ENCODE measurements at regions not wholly inside any gene's neighbourhood (a gene's known extent, or its start where the extent isn't known, plus 50 kb on each side); places are given as distances from the start of the nearest gene placed in this dataset.
"Not testable (repeated sequence)": the region's sequence is repeated elsewhere in the genome, so short reads cannot be mapped to it uniquely, and the experiment has no call there.

- no peak overlapping the region for H2BK120ac ChIP-seq (ENCODE audit: low read depth, low read length)
- no peak overlapping the region for H3K27ac ChIP-seq (ENCODE audit: low read depth, low read length)
- no peak overlapping the region for H2AK5ac ChIP-seq (ENCODE audit: low read length)
- H3K4me3 ChIP-seq (ENCODE audit: low read length) = no peak overlapping the region
- H2BK5ac ChIP-seq (ENCODE audit: low read length) = no peak overlapping the region
- H3K4ac ChIP-seq (ENCODE audit: low read depth, low read length) = no peak overlapping the region
- no peaks in the 10 kb centered on the region for H3K79me2 ChIP-seq (ENCODE audit: control insufficient read depth, insufficient read depth, low read length)
- H3K9ac ChIP-seq (ENCODE audit: low read length) = no peak overlapping the region
- H3K18ac ChIP-seq (ENCODE audit: low read length) = no peak overlapping the region
- DNase-seq = no peak
- H3K27me3 ChIP-seq (ENCODE audit: insufficient read depth, low read length, poor library complexity) = no peaks in the 10 kb centered on the region
- no peak overlapping the region for H4K8ac ChIP-seq (ENCODE audit: low read depth, low read length)
- no peak overlapping the region for H3K4me2 ChIP-seq (ENCODE audit: low read length)
- H3K4me1 ChIP-seq (ENCODE audit: control insufficient read depth, low read depth, low read length) = peaks cover 3% of the 10 kb centered on the region
- no CpG with 5 or more reads among the region's 1 CpG for WGBS (ENCODE audit: extremely low coverage, insufficient coverage, low lambda C conversion rate)
- no peak overlapping the region for H3K23ac ChIP-seq (ENCODE audit: low read length)
- H2BK15ac ChIP-seq (replicated peaks; ENCODE audit: low read depth) = no peak overlapping the region
- no peak overlapping the region for H3K56ac ChIP-seq (ENCODE audit: low read length)
- H4K5ac ChIP-seq (ENCODE audit: low read length) = no peak overlapping the region
- no peaks in the 10 kb centered on the region for H3K79me1 ChIP-seq (ENCODE audit: low read length)
- no peaks in the 10 kb centered on the region for H3K36me3 ChIP-seq (ENCODE audit: control insufficient read depth, insufficient read depth, low read length)
Observed at GRCh38 chr17:34472363-34472762, 107.0 kb upstream of the TMEM132E start.

- not testable (repeated sequence) for H3K4me3 ChIP-seq (ENCODE audit: low read length); H2BK120ac ChIP-seq (ENCODE audit: low read depth, low read length); H3K79me1 ChIP-seq (ENCODE audit: low read length); H3K9ac ChIP-seq (ENCODE audit: low read length); H3K4ac ChIP-seq (ENCODE audit: low read depth, low read length); H3K4me1 ChIP-seq (ENCODE audit: control insufficient read depth, low read depth, low read length); H3K36me3 ChIP-seq (ENCODE audit: control insufficient read depth, insufficient read depth, low read length); H4K8ac ChIP-seq (ENCODE audit: low read depth, low read length); H3K23ac ChIP-seq (ENCODE audit: low read length); H3K27me3 ChIP-seq (ENCODE audit: insufficient read depth, low read length, poor library complexity); H3K4me2 ChIP-seq (ENCODE audit: low read length); H4K5ac ChIP-seq (ENCODE audit: low read length); H2AK5ac ChIP-seq (ENCODE audit: low read length); H3K56ac ChIP-seq (ENCODE audit: low read length); H2BK15ac ChIP-seq (replicated peaks; ENCODE audit: low read depth); H2BK5ac ChIP-seq (ENCODE audit: low read length); H3K27ac ChIP-seq (ENCODE audit: low read depth, low read length); H3K79me2 ChIP-seq (ENCODE audit: control insufficient read depth, insufficient read depth, low read length); H3K18ac ChIP-seq (ENCODE audit: low read length)
- DNase-seq = peak; percentile 76
- no CpG with 5 or more reads among the region's 4 CpGs for WGBS (ENCODE audit: extremely low coverage, insufficient coverage, low lambda C conversion rate)
Observed at GRCh38 chr17:34471278-34471677, 108.1 kb upstream of the TMEM132E start.

DNA sequence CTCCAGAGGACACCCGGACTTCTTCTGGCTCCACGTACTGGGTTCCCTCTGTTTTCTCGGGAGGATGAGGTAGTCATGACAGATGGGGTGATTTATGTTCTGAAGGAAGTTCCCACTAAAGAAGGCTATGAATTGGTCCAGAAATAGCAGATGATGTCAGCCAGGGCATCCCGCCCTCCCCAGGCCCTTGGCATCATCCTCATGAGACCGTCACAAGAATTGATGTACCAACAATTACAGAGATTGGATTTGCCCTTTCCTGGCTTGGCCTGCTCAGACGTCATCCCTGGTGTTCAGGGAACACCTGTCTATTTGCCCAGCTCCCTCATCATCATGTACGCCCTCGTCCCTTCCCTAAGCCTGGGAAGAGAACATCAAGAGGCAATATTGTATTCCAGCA lies 102.8 kb upstream of the CCL1 start:
- Histone ChIP-seq H3K18ac (ENCODE audit: low read length) (no peak overlapping the region), H3K4me3 (ENCODE audit: low read length) (no peak overlapping the region), H3K4ac (ENCODE audit: low read depth, low read length) (no peak overlapping the region), H3K27ac (ENCODE audit: low read depth, low read length) (no peak overlapping the region), H3K56ac (ENCODE audit: low read length) (no peak overlapping the region), H3K4me1 (ENCODE audit: control insufficient read depth, low read depth, low read length) (no peaks in the 10 kb centered on the region), H2AK5ac (ENCODE audit: low read length) (no peak overlapping the region), H3K27me3 (ENCODE audit: insufficient read depth, low read length, poor library complexity) (no peaks in the 10 kb centered on the region), H2BK15ac (replicated peaks; ENCODE audit: low read depth) (no peak overlapping the region), H3K23ac (ENCODE audit: low read length) (no peak overlapping the region), H3K36me3 (ENCODE audit: control insufficient read depth, insufficient read depth, low read length) (no peaks in the 10 kb centered on the region), H3K79me1 (ENCODE audit: low read length) (no peaks in the 10 kb centered on the region), H3K79me2 (ENCODE audit: control insufficient read depth, insufficient read depth, low read length) (no peaks in the 10 kb centered on the region), H4K5ac (ENCODE audit: low read length) (no peak overlapping the region), H2BK120ac (ENCODE audit: low read depth, low read length) (no peak overlapping the region), H3K9ac (ENCODE audit: low read length) (no peak overlapping the region), H4K8ac (ENCODE audit: low read depth, low read length) (no peak overlapping the region), H2BK5ac (ENCODE audit: low read length) (no peak overlapping the region), H3K4me2 (ENCODE audit: low read length) (no peak overlapping the region)
- DNase-seq = no peak
- no CpG with 5 or more reads among the region's 8 CpGs for WGBS (ENCODE audit: extremely low coverage, insufficient coverage, low lambda C conversion rate)

DNA sequence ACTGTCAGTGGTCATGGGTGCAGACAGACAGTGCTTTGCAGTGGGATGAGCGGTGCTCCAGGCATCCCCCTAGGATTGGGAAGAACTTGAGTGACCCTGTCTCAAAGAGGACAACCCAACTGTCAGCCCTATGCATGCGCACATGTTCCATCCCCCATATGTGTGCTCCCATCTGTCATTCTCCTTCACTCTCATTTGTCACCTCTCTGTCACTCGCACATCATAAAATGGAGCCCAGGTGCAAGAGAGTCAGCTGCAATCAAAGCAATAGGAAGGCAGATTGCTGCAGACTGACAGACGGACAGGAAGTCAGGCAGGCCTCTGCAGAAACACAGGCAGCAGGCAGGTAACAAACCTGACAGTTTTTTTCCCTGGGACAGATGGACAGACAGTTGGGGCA lies 101.8 kb upstream of the CCL1 start:
- no peak overlapping the region for H4K8ac ChIP-seq (ENCODE audit: low read depth, low read length)
- H2BK5ac ChIP-seq (ENCODE audit: low read length) = no peak overlapping the region
- H3K4me2 ChIP-seq (ENCODE audit: low read length) = no peak overlapping the region
- no peak overlapping the region for H4K5ac ChIP-seq (ENCODE audit: low read length)
- H3K4me3 ChIP-seq (ENCODE audit: low read length) = no peak overlapping the region
- no peak overlapping the region for H3K27ac ChIP-seq (ENCODE audit: low read depth, low read length)
- no peak overlapping the region for H2AK5ac ChIP-seq (ENCODE audit: low read length)
- H3K4me1 ChIP-seq (ENCODE audit: control insufficient read depth, low read depth, low read length) = no peaks in the 10 kb centered on the region
- no peaks in the 10 kb centered on the region for H3K27me3 ChIP-seq (ENCODE audit: insufficient read depth, low read length, poor library complexity)
- H3K56ac ChIP-seq (ENCODE audit: low read length) = no peak overlapping the region
- H3K79me1 ChIP-seq (ENCODE audit: low read length) = no peaks in the 10 kb centered on the region
- no peak overlapping the region for H2BK120ac ChIP-seq (ENCODE audit: low read depth, low read length)
- H3K79me2 ChIP-seq (ENCODE audit: control insufficient read depth, insufficient read depth, low read length) = no peaks in the 10 kb centered on the region
- no peak overlapping the region for H2BK15ac ChIP-seq (replicated peaks; ENCODE audit: low read depth)
- WGBS (ENCODE audit: extremely low coverage, insufficient coverage, low lambda C conversion rate) = no CpG with 5 or more reads among the region's 4 CpGs
- DNase-seq = no peak
- no peak overlapping the region for H3K18ac ChIP-seq (ENCODE audit: low read length)
- no peak overlapping the region for H3K9ac ChIP-seq (ENCODE audit: low read length)
- H3K23ac ChIP-seq (ENCODE audit: low read length) = no peak overlapping the region
- no peaks in the 10 kb centered on the region for H3K36me3 ChIP-seq (ENCODE audit: control insufficient read depth, insufficient read depth, low read length)
- H3K4ac ChIP-seq (ENCODE audit: low read depth, low read length) = no peak overlapping the region

DNA sequence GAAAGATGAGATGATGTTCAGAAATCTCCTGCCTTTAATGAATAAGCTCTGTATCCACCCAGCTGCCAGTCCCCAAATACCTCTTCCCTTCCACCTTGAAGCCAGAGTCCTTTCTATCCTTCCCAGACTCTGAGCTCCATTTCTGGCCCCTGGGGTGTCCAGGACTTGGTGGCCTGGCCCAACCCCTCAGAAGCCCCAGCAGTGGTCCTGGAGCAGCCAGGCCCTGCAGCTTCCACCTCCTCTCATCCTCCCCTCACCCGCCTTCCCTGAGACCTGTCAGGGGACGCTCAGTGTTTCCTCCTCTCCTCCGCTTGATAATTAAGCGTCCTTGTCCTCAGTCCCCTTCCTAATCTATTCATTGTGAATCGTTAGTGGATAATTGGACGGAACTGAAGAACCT lies 95.2 kb upstream of the CCL1 start:
- H3K36me3 ChIP-seq (ENCODE audit: control insufficient read depth, insufficient read depth, low read length) = no peaks in the 10 kb centered on the region
- no peak overlapping the region for H3K27ac ChIP-seq (ENCODE audit: low read depth, low read length)
- no peaks in the 10 kb centered on the region for H3K27me3 ChIP-seq (ENCODE audit: insufficient read depth, low read length, poor library complexity)
- no peak overlapping the region for H2BK120ac ChIP-seq (ENCODE audit: low read depth, low read length)
- no peak overlapping the region for H2AK5ac ChIP-seq (ENCODE audit: low read length)
- no peak overlapping the region for H3K4me2 ChIP-seq (ENCODE audit: low read length)
- no peak overlapping the region for H3K23ac ChIP-seq (ENCODE audit: low read length)
- no peak overlapping the region for H2BK5ac ChIP-seq (ENCODE audit: low read length)
- no peak overlapping the region for H3K9ac ChIP-seq (ENCODE audit: low read length)
- no peak overlapping the region for H3K56ac ChIP-seq (ENCODE audit: low read length)
- H3K4me3 ChIP-seq (ENCODE audit: low read length) = no peak overlapping the region
- H3K4me1 ChIP-seq (ENCODE audit: control insufficient read depth, low read depth, low read length) = no peaks in the 10 kb centered on the region
- no CpG with 5 or more reads among the region's 6 CpGs for WGBS (ENCODE audit: extremely low coverage, insufficient coverage, low lambda C conversion rate)
- H3K4ac ChIP-seq (ENCODE audit: low read depth, low read length) = no peak overlapping the region
- no peak overlapping the region for H4K5ac ChIP-seq (ENCODE audit: low read length)
- no peaks in the 10 kb centered on the region for H3K79me2 ChIP-seq (ENCODE audit: control insufficient read depth, insufficient read depth, low read length)
- no peak overlapping the region for H4K8ac ChIP-seq (ENCODE audit: low read depth, low read length)
- no peak for DNase-seq
- no peak overlapping the region for H3K18ac ChIP-seq (ENCODE audit: low read length)
- no peaks in the 10 kb centered on the region for H3K79me1 ChIP-seq (ENCODE audit: low read length)
- no peak overlapping the region for H2BK15ac ChIP-seq (replicated peaks; ENCODE audit: low read depth)

- H3K27ac ChIP-seq (ENCODE audit: low read depth, low read length) = no peak overlapping the region
- H3K36me3 ChIP-seq (ENCODE audit: control insufficient read depth, insufficient read depth, low read length) = no peaks in the 10 kb centered on the region
- no peak overlapping the region for H3K56ac ChIP-seq (ENCODE audit: low read length)
- no peak for DNase-seq
- no peak overlapping the region for H2BK120ac ChIP-seq (ENCODE audit: low read depth, low read length)
- no peak overlapping the region for H2BK15ac ChIP-seq (replicated peaks; ENCODE audit: low read depth)
- H2BK5ac ChIP-seq (ENCODE audit: low read length) = no peak overlapping the region
- H3K4me2 ChIP-seq (ENCODE audit: low read length) = no peak overlapping the region
- no peaks in the 10 kb centered on the region for H3K79me1 ChIP-seq (ENCODE audit: low read length)
- H3K79me2 ChIP-seq (ENCODE audit: control insufficient read depth, insufficient read depth, low read length) = no peaks in the 10 kb centered on the region
- H3K27me3 ChIP-seq (ENCODE audit: insufficient read depth, low read length, poor library complexity) = no peaks in the 10 kb centered on the region
- no peak overlapping the region for H3K4me3 ChIP-seq (ENCODE audit: low read length)
- no peak overlapping the region for H3K18ac ChIP-seq (ENCODE audit: low read length)
- H3K4ac ChIP-seq (ENCODE audit: low read depth, low read length) = no peak overlapping the region
- H3K9ac ChIP-seq (ENCODE audit: low read length) = no peak overlapping the region
- no peak overlapping the region for H4K5ac ChIP-seq (ENCODE audit: low read length)
- no CpG with 5 or more reads among the region's 2 CpGs for WGBS (ENCODE audit: extremely low coverage, insufficient coverage, low lambda C conversion rate)
- H3K23ac ChIP-seq (ENCODE audit: low read length) = no peak overlapping the region
- H4K8ac ChIP-seq (ENCODE audit: low read depth, low read length) = no peak overlapping the region
- no peaks in the 10 kb centered on the region for H3K4me1 ChIP-seq (ENCODE audit: control insufficient read depth, low read depth, low read length)
- H2AK5ac ChIP-seq (ENCODE audit: low read length) = no peak overlapping the region
Observed at GRCh38 chr17:34456121-34456520, 93.1 kb upstream of the CCL1 start.
